IPS-15b (cell line): ENCODE measurements at regions not wholly inside any gene's neighbourhood (a gene's known extent, or its start where the extent isn't known, plus 50 kb on each side); places are given as distances from the start of the nearest gene placed in this dataset.

ENCODE experiments used
- H3K27me3 ChIP-seq: one replicate; pipeline ENCODE4 v1.6.1; 2013; ENCODE audit warnings: low read length; ENCODE audit not compliant: control insufficient read depth, insufficient read depth
- H3K36me3 ChIP-seq: one replicate; pipeline ENCODE4 v1.6.1; 2013; ENCODE audit warnings: low read length; ENCODE audit not compliant: control insufficient read depth, insufficient read depth
- H3K4me1 ChIP-seq: one replicate; pipeline ENCODE4 v1.6.1; 2013; ENCODE audit warnings: mild to moderate bottlenecking, low read length; ENCODE audit not compliant: control insufficient read depth, insufficient read depth
- H3K4me3 ChIP-seq: one replicate; pipeline ENCODE4 v1.5.1; 2013; ENCODE audit warnings: low read depth, low read length
- H3K9ac ChIP-seq: one replicate; pipeline ENCODE4 v1.6.1; 2013; ENCODE audit warnings: low read depth, mild to moderate bottlenecking, low read length
- H3K9me3 ChIP-seq: one replicate; pipeline ENCODE4 v1.6.1; 2013; ENCODE audit warnings: mild to moderate bottlenecking, low read length; ENCODE audit not compliant: control insufficient read depth, insufficient read depth

GRCh38 chr12:19647806-19648556 lies 208.7 kb downstream of the AEBP2 start:
- Histone ChIP-seq H3K9ac (no peak overlapping the region), H3K9me3 (no peaks in the 10 kb centered on the region), H3K4me1 (no peaks in the 10 kb centered on the region), H3K36me3 (no peaks in the 10 kb centered on the region), H3K4me3 (no peak overlapping the region), H3K27me3 (no peaks in the 10 kb centered on the region)

GRCh38 chr12:19648591-19648990 lies 209.3 kb downstream of the AEBP2 start:
- no peaks in the 10 kb centered on the region for H3K9me3 ChIP-seq
- H3K4me3 ChIP-seq = no peak overlapping the region
- H3K9ac ChIP-seq = no peak overlapping the region
- no peaks in the 10 kb centered on the region for H3K4me1 ChIP-seq
- no peaks in the 10 kb centered on the region for H3K36me3 ChIP-seq
- H3K27me3 ChIP-seq = no peaks in the 10 kb centered on the region

- Histone ChIP-seq H3K9ac (no peak overlapping the region), H3K4me1 (no peaks in the 10 kb centered on the region), H3K9me3 (no peaks in the 10 kb centered on the region), H3K27me3 (no peaks in the 10 kb centered on the region), H3K4me3 (no peak overlapping the region), H3K36me3 (no peaks in the 10 kb centered on the region)
Observed at GRCh38 chr12:19652386-19652785, 213.1 kb downstream of the AEBP2 start.

GRCh38 chr12:19654650-19655376 lies 215.5 kb downstream of the AEBP2 start:
- no peaks in the 10 kb centered on the region for H3K4me1 ChIP-seq
- no peaks in the 10 kb centered on the region for H3K36me3 ChIP-seq
- H3K9ac ChIP-seq = no peak overlapping the region
- no peaks in the 10 kb centered on the region for H3K9me3 ChIP-seq
- H3K27me3 ChIP-seq = no peaks in the 10 kb centered on the region
- H3K4me3 ChIP-seq = no peak overlapping the region

GRCh38 chr12:19657118-19657731 lies 217.9 kb downstream of the AEBP2 start:
- Histone ChIP-seq H3K4me3 (no peak overlapping the region), H3K9me3 (no peaks in the 10 kb centered on the region), H3K4me1 (no peaks in the 10 kb centered on the region), H3K27me3 (no peaks in the 10 kb centered on the region), H3K36me3 (no peaks in the 10 kb centered on the region), H3K9ac (no peak overlapping the region)

GRCh38 chr12:19657732-19658130 lies 218.4 kb downstream of the AEBP2 start:
- Histone ChIP-seq H3K36me3 (no peaks in the 10 kb centered on the region), H3K4me1 (no peaks in the 10 kb centered on the region), H3K4me3 (no peak overlapping the region), H3K9ac (no peak overlapping the region), H3K27me3 (no peaks in the 10 kb centered on the region), H3K9me3 (no peaks in the 10 kb centered on the region)

GRCh38 chr12:19659086-19659485 lies 219.8 kb downstream of the AEBP2 start:
- Histone ChIP-seq H3K4me3 (no peak overlapping the region), H3K4me1 (no peaks in the 10 kb centered on the region), H3K9me3 (no peaks in the 10 kb centered on the region), H3K27me3 (no peaks in the 10 kb centered on the region), H3K9ac (no peak overlapping the region), H3K36me3 (no peaks in the 10 kb centered on the region)

GRCh38 chr12:19659501-19659900 lies 220.2 kb downstream of the AEBP2 start:
- no peaks in the 10 kb centered on the region for H3K36me3 ChIP-seq
- H3K9me3 ChIP-seq = no peaks in the 10 kb centered on the region
- H3K27me3 ChIP-seq = no peaks in the 10 kb centered on the region
- H3K4me1 ChIP-seq = no peaks in the 10 kb centered on the region
- no peak overlapping the region for H3K9ac ChIP-seq
- no peak overlapping the region for H3K4me3 ChIP-seq

- H3K36me3 ChIP-seq = no peaks in the 10 kb centered on the region
- H3K9ac ChIP-seq = no peak overlapping the region
- H3K9me3 ChIP-seq = no peaks in the 10 kb centered on the region
- no peaks in the 10 kb centered on the region for H3K27me3 ChIP-seq
- H3K4me3 ChIP-seq = no peak overlapping the region
- H3K4me1 ChIP-seq = no peaks in the 10 kb centered on the region
Observed at GRCh38 chr12:19665121-19665900, 226.0 kb downstream of the AEBP2 start.

GRCh38 chr12:19666070-19666469 lies 226.8 kb downstream of the AEBP2 start:
- H3K9ac ChIP-seq = no peak overlapping the region
- H3K9me3 ChIP-seq = no peaks in the 10 kb centered on the region
- no peak overlapping the region for H3K4me3 ChIP-seq
- H3K27me3 ChIP-seq = no peaks in the 10 kb centered on the region
- H3K4me1 ChIP-seq = no peaks in the 10 kb centered on the region
- no peaks in the 10 kb centered on the region for H3K36me3 ChIP-seq

- Histone ChIP-seq H3K36me3 (no peaks in the 10 kb centered on the region), H3K27me3 (no peaks in the 10 kb centered on the region), H3K4me1 (no peaks in the 10 kb centered on the region), H3K9ac (no peak overlapping the region), H3K4me3 (no peak overlapping the region), H3K9me3 (no peaks in the 10 kb centered on the region)
Observed at GRCh38 chr12:19669793-19670192, 230.5 kb downstream of the AEBP2 start.
